Stimulated activated CD8-positive, alpha-beta memory T cell treated with anti-CD3 and anti-CD28 coated beads, Interleukin-7, amount 100 ng/mL, for 4 hours (primary cell): ENCODE measurements at regions not wholly inside any gene's neighbourhood (a gene's known extent, or its start where the extent isn't known, plus 50 kb on each side); places are given as distances from the start of the nearest gene placed in this dataset.
"Not testable (repeated sequence)": the region's sequence is repeated elsewhere in the genome, so short reads cannot be mapped to it uniquely, and the experiment has no call there.

Experiments used
- DNase-seq, 2 donors: peaks; one replicate each; pipeline ENCODE4 v3.0.0-alpha.2; 2020; ENCODE audit warnings: low read depth in 2 of 2

DNA sequence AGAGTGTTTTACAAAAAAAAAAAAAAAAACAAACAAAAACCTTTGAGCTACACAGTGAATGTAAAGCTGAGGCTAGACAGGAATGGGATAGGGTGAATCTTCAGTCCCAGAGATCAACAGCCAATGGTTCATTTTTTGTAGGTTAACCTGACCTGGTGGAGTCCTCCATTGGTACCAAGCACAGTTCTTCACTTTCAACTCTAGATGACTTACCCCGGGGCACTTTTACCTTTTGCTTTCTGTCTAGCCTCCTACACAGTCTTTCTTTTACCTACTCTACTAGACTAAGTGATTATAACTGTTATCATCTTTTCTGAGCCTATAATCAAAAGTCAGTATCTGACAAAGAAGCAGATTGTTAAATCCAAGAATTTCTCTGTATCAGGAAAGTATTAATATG, 50.9 kb downstream of the ANXA2R start:
- DNase-seq: no peak

DNA sequence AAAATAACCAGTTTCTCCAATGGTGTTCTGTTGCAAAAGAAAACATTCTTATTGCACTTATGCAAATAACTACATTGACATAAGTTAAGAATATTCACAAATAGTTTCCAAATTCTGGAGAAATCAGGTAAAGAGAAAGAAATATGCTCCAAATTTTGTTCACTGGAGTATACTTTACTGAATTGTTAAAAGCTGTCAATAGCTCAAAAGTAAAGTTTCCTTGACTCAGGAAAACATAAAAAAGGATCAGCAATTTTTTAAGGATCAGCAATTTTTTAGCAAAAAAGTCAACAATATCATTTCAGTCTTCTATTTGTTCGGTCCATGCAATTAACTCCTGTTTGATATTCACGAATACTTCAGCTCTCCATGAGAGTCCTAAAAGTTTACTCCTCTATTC, 51.6 kb downstream of the ANXA2R start:
- no peak for DNase-seq

DNA sequence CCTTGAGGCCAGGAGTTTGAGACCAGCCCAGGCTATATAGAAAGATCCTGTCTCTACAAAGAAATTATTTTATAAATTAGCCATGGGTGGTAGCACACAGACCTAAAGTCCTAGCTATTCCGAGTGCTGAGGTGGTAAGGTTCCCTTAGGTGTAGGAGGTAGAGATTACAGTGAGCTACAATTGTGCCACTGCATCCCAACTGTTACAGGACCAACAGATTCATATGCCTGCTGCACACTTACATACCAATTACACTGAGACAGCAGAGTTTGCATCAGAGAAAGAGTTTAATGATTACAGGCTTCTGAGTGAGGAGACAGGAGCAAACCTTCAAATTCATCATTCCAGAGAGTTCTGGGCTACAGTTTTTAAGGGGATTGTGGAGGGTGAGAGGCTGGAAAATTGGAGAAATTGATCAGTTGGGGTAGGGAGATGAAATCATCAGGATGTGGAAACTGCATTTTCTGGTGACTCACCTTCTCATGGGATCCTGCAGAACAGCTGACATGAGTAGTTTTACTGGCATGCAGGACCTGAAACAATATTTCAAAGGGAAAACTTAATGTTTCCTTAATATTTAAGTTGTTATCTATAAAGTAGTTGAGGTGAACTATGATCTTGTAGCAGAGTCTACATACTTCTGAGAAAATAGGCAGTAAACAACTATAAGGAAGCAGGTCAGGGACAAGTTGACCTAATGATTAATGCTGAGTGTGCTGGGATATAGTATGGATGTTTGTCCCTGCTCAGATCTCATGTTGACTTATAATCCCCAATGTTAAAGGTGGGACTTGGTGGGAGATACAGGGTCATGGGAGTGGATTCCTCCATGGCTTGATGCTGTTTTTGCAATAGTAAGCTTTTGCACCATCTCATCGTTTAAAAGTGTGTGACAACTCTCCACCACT, 54.7 kb downstream of the ANXA2R start:
- DNase-seq: no peak

DNA sequence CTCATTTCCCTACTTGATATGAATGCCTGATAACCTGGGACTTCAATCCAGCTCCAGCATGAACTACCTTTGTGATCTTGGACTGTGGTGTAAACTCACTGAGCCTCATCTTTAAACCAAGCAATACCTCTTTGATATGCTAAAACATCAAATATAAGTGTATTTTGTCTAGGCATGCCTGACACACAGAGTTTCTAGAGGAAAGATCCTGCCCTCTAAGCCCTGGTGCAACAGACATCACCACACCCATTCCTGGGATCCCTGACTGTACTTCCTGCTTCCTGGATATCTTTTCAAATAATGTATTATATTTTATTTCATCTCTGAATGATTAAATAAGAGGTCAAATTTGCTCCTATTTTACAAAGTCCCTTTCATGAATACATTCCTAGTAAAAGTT, 55.8 kb downstream of the ANXA2R start:
- DNase-seq: no peak

- DNase-seq: no peak
Measured at GRCh38 chr5:42982107-42982622, 58.0 kb downstream of the ANXA2R start.

DNA sequence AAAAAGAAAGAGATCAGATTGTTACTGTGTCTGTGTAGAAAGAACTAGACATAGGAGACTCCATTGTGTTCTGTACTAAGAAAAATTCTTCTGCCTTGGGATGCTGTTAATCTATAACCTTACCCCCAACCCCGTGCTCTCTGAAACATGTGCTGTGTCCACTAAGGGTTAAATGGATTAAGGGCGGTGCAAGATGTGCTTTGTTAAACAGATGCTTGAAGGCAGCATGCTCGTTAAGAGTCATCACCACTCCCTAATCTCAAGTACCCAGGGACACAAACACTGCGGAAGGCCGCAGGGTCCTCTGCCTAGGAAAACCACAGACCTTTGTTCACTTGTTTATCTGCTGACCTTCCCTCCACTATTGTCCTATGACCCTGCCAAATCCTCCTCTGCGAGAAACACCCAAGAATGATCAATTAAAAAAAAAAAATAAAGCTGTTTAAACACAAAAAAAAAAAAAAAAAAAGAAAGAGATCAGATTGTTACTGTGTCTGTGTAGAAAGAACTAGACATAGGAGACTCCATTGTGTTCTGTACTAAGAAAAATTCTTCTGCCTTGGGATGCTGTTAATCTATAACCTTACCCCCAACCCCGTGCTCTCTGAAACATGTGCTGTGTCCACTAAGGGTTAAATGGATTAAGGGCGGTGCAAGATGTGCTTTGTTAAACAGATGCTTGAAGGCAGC, 58.6 kb downstream of the ANXA2R start:
- DNase-seq: not testable (repeated sequence)

GRCh38 chr5:42981015-42981414, 59.1 kb downstream of the ANXA2R start:
- DNase-seq: not testable (repeated sequence)

DNA sequence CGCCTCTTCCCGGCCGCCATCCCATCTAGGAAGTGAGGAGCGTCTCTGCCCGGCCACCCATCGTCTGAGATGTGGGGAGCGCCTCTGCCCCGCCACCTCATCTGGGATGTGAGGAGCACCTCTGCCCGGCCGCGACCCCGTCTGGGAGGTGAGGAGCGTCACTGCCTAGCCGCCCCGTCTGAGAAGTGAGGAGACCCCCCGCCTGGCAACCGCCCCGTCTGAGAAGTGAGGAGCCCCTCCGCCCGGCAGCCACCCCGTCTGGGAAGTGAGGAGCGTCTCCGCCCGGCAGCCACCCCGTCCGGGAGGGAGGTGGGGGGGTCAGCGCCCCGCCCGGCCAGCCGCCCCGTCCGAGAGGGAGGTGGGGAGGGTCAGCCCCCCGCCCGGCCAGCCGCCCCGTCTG, 59.7 kb downstream of the ANXA2R start:
- DNase-seq: not testable (repeated sequence)

DNA sequence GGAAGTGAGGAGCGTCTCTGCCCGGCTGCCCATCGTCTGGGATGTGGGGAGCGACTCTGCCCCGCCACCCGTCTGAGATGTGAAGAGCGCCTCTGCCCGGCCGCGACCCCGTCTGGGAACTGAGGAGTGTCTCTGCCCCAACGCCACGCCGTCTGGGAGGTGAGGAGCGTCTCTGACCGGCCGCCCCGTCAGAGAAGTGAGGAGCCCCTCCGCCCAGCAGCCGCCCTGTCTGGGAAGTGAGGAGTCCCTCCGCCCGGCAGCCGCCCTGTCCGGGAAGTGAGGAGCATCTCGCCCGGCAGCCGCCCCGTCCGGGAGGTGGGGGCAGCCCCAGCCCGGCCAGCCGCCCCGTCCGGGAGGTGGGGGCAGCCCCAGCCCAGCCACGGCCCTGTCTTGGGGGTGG, 60.9 kb downstream of the ANXA2R start:
- DNase-seq: not testable (repeated sequence)

DNA sequence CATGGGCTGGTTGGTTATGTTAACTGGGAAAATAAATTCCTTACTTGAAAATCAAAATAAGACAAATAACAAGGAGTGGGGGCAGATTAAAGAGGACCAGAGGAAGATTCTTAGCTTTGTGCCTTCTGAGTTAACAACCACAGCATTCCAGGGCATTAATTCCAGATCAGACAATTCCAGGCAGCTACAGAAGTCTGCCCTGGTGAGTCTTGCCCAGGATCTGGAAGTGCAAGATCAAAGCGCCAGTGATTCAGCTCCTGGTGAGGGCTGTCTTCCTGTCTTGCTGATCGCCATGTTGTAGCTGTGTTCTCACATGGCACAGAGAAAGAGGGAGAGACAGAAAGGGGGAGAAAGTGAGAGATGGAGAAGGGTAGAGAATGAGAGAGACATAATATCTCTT, 65.6 kb downstream of the ANXA2R start:
- DNase-seq: no peak

- DNase-seq: no peak
Measured at GRCh38 chr5:42970636-42971559, 69.2 kb downstream of the ANXA2R start.

DNA sequence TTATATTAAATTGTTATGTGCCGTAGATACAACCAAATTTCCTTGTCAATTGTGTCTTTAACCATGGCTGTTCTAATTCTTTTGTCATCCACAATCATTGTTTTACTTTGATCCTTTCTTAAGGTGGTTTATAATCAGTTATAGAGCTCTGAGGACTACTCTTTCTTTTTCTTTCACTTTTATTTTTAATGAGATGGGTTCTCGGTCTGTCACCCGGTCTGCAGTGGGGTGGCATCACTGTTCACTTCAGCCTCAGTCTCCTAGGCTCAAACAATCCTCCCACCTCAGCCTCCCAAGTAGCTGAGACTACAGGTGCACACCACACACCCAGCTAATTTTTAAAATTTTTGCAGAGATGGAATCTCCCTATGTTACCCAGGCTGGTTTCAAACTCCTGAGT, 74.2 kb downstream of the ANXA2R start:
- no peak for DNase-seq

DNA sequence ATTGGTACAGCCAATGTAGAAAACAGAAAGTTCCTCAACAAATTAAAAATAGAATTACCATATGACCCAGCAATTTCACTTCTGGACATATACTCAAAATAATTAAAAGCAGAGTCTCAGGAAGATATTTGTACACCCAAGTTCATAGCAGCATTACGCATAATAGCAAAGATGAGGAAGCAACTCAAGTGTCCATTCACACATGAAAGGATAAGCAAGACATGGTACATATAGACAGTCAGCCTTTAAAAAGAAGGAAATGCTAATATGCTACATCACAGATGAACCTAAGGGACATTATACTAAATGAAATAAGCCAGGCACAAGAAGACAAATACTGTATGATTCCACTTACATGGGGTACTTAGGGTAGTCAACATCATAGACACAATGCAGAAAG, 76.7 kb downstream of the ANXA2R start:
- no peak for DNase-seq

- DNase-seq: no peak
Measured at GRCh38 chr5:42962124-42962523, 78.0 kb downstream of the ANXA2R start.

DNA sequence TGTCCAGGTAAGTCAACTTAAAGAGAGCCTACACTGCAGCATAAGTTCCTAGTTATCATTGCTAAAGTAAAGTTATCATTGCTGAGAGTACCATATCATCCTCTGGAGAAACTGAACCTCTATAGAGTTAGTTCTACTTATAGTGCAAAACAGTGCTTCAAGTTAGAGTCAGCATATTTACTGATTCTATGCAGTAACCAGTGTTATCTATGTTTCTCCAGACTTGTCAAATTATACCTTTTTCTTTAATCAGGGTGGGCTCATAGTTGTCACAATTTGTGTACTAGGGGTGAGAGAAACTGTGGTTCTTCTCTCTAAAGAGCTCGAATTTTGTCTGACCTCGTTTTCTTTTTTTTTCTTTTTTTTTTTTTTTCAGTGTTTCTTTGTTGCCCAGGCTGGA, 79.6 kb downstream of the ANXA2R start:
- DNase-seq: no peak

- no peak for DNase-seq
Measured at GRCh38 chr5:42956551-42956950, 83.6 kb downstream of the ANXA2R start.

DNA sequence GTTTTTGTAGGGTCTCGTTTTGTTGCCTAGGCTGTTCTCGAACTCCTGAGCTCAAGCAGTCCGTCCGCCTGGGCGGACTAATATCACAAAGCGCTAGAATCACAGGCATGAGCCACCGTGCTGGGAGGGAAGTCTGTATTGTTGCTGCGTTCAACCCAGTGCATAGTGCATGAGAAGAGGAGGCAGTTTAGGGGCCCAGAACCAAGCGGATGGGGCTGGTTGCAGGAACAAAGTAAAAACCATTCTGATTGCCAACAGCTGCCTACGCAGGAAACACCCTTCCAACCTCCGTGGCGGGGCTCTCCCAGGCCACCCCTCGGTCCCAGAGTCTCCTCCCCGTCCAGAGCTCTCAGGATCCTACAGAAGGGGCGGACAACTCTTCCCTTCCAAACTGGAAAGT, 87.1 kb downstream of the ANXA2R start:
- DNase-seq: no peak

GRCh38 chr5:42952578-42952974, 87.5 kb downstream of the ANXA2R start:
- no peak for DNase-seq

DNA sequence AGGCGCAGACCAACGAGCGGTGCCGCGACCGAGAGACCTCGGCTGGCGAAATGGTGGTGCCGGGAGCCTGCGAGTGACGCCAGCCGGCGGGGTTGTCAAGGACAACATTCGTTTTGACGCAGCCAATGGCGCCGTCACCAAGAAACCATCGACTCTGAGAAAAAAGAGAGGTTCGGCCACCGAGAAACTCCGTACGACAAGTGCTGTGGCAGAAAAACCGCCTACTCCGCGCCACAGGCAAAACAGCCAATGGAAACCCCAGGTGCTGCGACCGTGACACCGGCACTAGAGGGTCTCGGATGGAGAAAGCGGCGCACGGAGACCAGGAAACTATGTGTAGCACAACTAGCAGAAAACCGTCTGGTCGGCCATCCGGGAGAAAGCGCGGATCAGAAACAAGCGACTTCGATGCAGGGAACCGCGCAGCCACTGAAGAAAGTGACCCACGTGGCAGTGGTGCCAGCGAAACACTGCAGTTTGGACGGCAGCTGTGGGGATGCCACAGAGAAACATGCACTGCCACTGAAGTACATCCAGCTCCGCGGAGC, 88.8 kb downstream of the ANXA2R start:
- peak; percentile 48 to 65 for DNase-seq

DNA sequence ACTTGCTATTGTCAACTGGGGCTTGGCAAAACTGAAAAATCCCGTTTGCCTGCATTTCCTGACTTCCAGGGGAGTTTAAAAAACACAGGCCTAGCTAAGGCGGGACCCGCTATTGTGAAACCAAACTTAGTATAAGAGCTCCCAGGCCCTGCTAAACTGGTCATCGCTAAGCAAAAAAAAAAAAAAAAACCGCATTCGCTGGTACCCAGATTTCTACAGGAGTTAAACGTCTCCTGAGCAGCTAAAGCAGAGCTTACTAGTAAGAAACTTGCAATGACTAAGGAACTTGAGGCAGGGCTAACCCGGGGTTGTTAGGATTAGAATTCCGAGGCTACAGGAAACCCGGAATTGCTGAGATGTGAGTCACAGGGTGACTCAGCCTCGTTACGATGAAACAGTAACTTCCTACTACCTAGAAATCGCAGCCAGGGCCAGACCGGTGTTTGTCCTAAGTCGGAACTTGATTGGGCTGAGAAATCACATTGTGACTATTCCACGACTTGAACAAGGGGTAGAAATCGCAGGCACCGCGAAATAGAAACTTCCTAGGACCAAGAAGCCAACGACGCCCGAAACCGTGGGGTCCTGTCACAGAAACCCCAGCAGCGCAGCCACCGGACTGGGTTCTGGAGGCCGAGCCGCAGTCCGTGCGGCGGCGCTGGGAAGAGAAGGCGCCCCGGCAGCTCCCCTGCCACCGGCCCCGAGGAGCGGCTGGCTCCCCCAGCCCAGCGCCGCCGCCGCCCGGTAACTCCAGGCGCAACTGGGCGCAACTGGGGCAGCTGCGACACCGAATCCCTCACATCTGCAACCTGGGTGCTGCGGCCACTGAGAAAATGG, 89.4 kb downstream of the ANXA2R start:
- peak; percentile 68 to 73 for DNase-seq

DNA sequence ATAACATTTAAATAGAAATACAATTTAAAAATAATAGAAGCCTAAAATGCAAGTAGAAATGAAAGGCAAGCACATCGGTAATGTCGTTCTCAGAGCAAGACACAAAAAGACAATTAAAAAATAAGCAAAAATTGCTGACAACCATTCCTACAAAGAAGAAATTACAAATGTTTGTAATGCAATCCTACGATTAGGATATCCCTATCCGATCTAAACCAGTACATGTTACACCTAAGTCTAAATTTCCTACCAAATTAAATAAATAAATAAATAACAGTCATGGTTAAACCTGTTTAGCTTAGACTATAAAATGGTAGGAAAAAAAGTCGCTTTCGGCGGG, 90.0 kb downstream of the ANXA2R start:
- DNase-seq: no peak
